HUES6 (cell line): ENCODE measurements at regions not wholly inside any gene's neighbourhood (a gene's known extent, or its start where the extent isn't known, plus 50 kb on each side); places are given as distances from the start of the nearest gene placed in this dataset.

Experiments
- H3K27ac ChIP-seq: 2 replicates; pipeline ENCODE4 v1.7.0; 2013; ENCODE audit warnings: low read depth, mild to moderate bottlenecking, low read length, inconsistent platforms
- H3K27me3 ChIP-seq: 2 replicates; pipeline ENCODE4 v1.6.1; 2013; ENCODE audit warnings: low read length; ENCODE audit not compliant: control insufficient read depth, insufficient read depth
- H3K36me3 ChIP-seq: 2 replicates; pipeline ENCODE4 v1.6.1; 2013; ENCODE audit warnings: low read length; ENCODE audit not compliant: control insufficient read depth, insufficient read depth
- H3K4me1 ChIP-seq: 2 replicates; pipeline ENCODE4 v1.6.1; 2013; ENCODE audit warnings: low read length; ENCODE audit not compliant: control insufficient read depth, insufficient read depth
- H3K4me3 ChIP-seq: 2 replicates; pipeline ENCODE4 v1.5.1; 2013; ENCODE audit warnings: low read depth, low read length
- H3K9ac ChIP-seq: one replicate; pipeline ENCODE4 v1.6.1; 2013; ENCODE audit warnings: mild to moderate bottlenecking, low read length
- H3K9me3 ChIP-seq: 2 replicates; pipeline ENCODE4 v1.6.1; 2013; ENCODE audit warnings: low read depth, low read length; ENCODE audit not compliant: control insufficient read depth, insufficient read depth

- Histone ChIP-seq H3K27me3 (no peaks in the 10 kb centered on the region), H3K4me3 (no peak overlapping the region), H3K27ac (no peak overlapping the region), H3K9ac (no peak overlapping the region), H3K4me1 (no peaks in the 10 kb centered on the region), H3K9me3 (peaks cover 11% of the 10 kb centered on the region), H3K36me3 (peaks cover 4% of the 10 kb centered on the region; the same call in 1 of the 2 replicates)
Observed at GRCh38 chr10:21217107-21217506, 308.4 kb downstream of the SKIDA1 start.

GRCh38 chr10:21214329-21214728, 311.2 kb downstream of the SKIDA1 start:
- peaks cover 6% of the 10 kb centered on the region for H3K9me3 ChIP-seq
- H3K9ac ChIP-seq, result no peak overlapping the region
- H3K4me1 ChIP-seq, result no peaks in the 10 kb centered on the region
- H3K4me3 ChIP-seq, result no peak overlapping the region
- H3K36me3 ChIP-seq, result peaks cover 4% of the 10 kb centered on the region; the same call in 1 of the 2 replicates
- no peak overlapping the region for H3K27ac ChIP-seq
- H3K27me3 ChIP-seq, result no peaks in the 10 kb centered on the region

- Histone ChIP-seq H3K9ac (no peak overlapping the region), H3K27me3 (no peaks in the 10 kb centered on the region), H3K4me1 (0 out of 2 replicates have a peak, but pooled peaks cover 5% of the 10 kb centered on the region), H3K36me3 (no peaks in the 10 kb centered on the region; the same call in 1 of the 2 replicates), H3K9me3 (no peaks in the 10 kb centered on the region; the same call in 1 of the 2 replicates), H3K4me3 (no peak overlapping the region), H3K27ac (no peak overlapping the region)
Observed at GRCh38 chr10:21213381-21213780, 312.1 kb downstream of the SKIDA1 start.

- peaks cover under 1% of the 10 kb centered on the region; the same call in 1 of the 2 replicates for H3K36me3 ChIP-seq
- H3K4me1 ChIP-seq, result 0 out of 2 replicates have a peak, but pooled peaks cover 5% of the 10 kb centered on the region
- no peak overlapping the region for H3K27ac ChIP-seq
Observed at GRCh38 chr10:21212912-21213311, 312.6 kb downstream of the SKIDA1 start.

GRCh38 chr10:21212348-21212747, 313.1 kb downstream of the SKIDA1 start:
- no peaks in the 10 kb centered on the region for H3K27me3 ChIP-seq
- peaks cover 10% of the 10 kb centered on the region for H3K9me3 ChIP-seq
- H3K27ac ChIP-seq, result no peak overlapping the region
- peaks cover 3% of the 10 kb centered on the region; the same call in 1 of the 2 replicates for H3K36me3 ChIP-seq
- 0 out of 2 replicates have a peak, but pooled peaks cover 5% of the 10 kb centered on the region for H3K4me1 ChIP-seq
- no peak overlapping the region for H3K4me3 ChIP-seq
- H3K9ac ChIP-seq, result no peak overlapping the region

More at GRCh38 chr10:21212912-21213311, 312.6 kb downstream of the SKIDA1 start:
- Histone ChIP-seq H3K4me3 (no peak overlapping the region), H3K27me3 (no peaks in the 10 kb centered on the region), H3K9me3 (peaks cover 4% of the 10 kb centered on the region), H3K9ac (no peak overlapping the region)

- H3K27ac ChIP-seq, result no peak overlapping the region
- peaks cover 3% of the 10 kb centered on the region; the same call in 1 of the 2 replicates for H3K36me3 ChIP-seq
- H3K4me1 ChIP-seq, result peaks cover 7% of the 10 kb centered on the region; the same call in 1 of the 2 replicates
- H3K4me3 ChIP-seq, result no peak overlapping the region
- peaks cover 11% of the 10 kb centered on the region for H3K9me3 ChIP-seq
- H3K9ac ChIP-seq, result no peak overlapping the region
- H3K27me3 ChIP-seq, result no peaks in the 10 kb centered on the region
Observed at GRCh38 chr10:21209495-21209894, 312.4 kb upstream of the NEBL start.

GRCh38 chr10:21208666-21209316, 311.7 kb upstream of the NEBL start:
- Histone ChIP-seq H3K27me3 (no peaks in the 10 kb centered on the region), H3K4me1 (peaks cover 9% of the 10 kb centered on the region; the same call in 1 of the 2 replicates)

GRCh38 chr10:21207852-21208646, 310.9 kb upstream of the NEBL start:
- no peak overlapping the region for H3K4me3 ChIP-seq
- H3K9ac ChIP-seq, result no peak overlapping the region
- no peaks in the 10 kb centered on the region for H3K27me3 ChIP-seq
- peaks cover 11% of the 10 kb centered on the region for H3K9me3 ChIP-seq
- H3K27ac ChIP-seq, result no peak overlapping the region
- peaks cover 3% of the 10 kb centered on the region; the same call in 1 of the 2 replicates for H3K36me3 ChIP-seq
- peaks cover 9% of the 10 kb centered on the region; the same call in 1 of the 2 replicates for H3K4me1 ChIP-seq

More at GRCh38 chr10:21208666-21209316, 311.7 kb upstream of the NEBL start:
- H3K9ac ChIP-seq, result no peak overlapping the region
- H3K9me3 ChIP-seq, result peaks cover 11% of the 10 kb centered on the region
- H3K4me3 ChIP-seq, result no peak overlapping the region
- peaks cover 3% of the 10 kb centered on the region; the same call in 1 of the 2 replicates for H3K36me3 ChIP-seq
- H3K27ac ChIP-seq, result no peak overlapping the region

- Histone ChIP-seq H3K4me1 (peaks cover 9% of the 10 kb centered on the region; the same call in 1 of the 2 replicates), H3K27me3 (no peaks in the 10 kb centered on the region), H3K9ac (no peak overlapping the region), H3K4me3 (no peak overlapping the region), H3K27ac (no peak overlapping the region), H3K9me3 (peaks cover 11% of the 10 kb centered on the region), H3K36me3 (peaks cover 3% of the 10 kb centered on the region; the same call in 1 of the 2 replicates)
Observed at GRCh38 chr10:21205328-21205727, 308.2 kb upstream of the NEBL start.

GRCh38 chr10:21203473-21204107, 306.5 kb upstream of the NEBL start:
- Histone ChIP-seq H3K9ac (no peak overlapping the region), H3K9me3 (peaks cover 12% of the 10 kb centered on the region), H3K27me3 (no peaks in the 10 kb centered on the region), H3K27ac (no peak overlapping the region), H3K4me3 (no peak overlapping the region), H3K4me1 (peaks cover 4% of the 10 kb centered on the region; the same call in 1 of the 2 replicates), H3K36me3 (peaks cover 3% of the 10 kb centered on the region; the same call in 1 of the 2 replicates)
